ENCODE measurements at regions not wholly inside any gene's neighbourhood (a gene's known extent, or its start where the extent isn't known, plus 50 kb on each side); places are given as distances from the start of the nearest gene placed in this dataset.

GRCh38 chrX:127259742-127260141, 440.2 kb downstream of the PRR32 start:
- no peak for TF ChIP-seq CTCF (IDR thresholded peaks at IDR 0.05)
- no peak for TF ChIP-seq ZFX (IDR thresholded peaks at IDR 0.05; ENCODE audit: borderline replicate concordance)

Measured in 22Rv1 (cell line).